NCI-H748 treated with DMSO at 0.1 percent for 48 hours (cell line): ENCODE measurements at regions not wholly inside any gene's neighbourhood (a gene's known extent, or its start where the extent isn't known, plus 50 kb on each side); places are given as distances from the start of the nearest gene placed in this dataset.
"Not testable (repeated sequence)": the region's sequence is repeated elsewhere in the genome, so short reads cannot be mapped to it uniquely, and the experiment has no call there.

ENCODE experiments used
- DNase-seq: peaks from one replicate; lab custom pipeline; 2025; lab: John Stamatoyannopoulos, UW

GRCh38 chr7:87007038-87007437, 52.4 kb downstream of the ELAPOR2 start:
- no peak for DNase-seq

GRCh38 chr7:87004956-87005355, 54.5 kb downstream of the ELAPOR2 start:
- no peak for DNase-seq

GRCh38 chr7:87003872-87004798, 55.3 kb downstream of the ELAPOR2 start:
- DNase-seq = peak; percentile 80

DNA sequence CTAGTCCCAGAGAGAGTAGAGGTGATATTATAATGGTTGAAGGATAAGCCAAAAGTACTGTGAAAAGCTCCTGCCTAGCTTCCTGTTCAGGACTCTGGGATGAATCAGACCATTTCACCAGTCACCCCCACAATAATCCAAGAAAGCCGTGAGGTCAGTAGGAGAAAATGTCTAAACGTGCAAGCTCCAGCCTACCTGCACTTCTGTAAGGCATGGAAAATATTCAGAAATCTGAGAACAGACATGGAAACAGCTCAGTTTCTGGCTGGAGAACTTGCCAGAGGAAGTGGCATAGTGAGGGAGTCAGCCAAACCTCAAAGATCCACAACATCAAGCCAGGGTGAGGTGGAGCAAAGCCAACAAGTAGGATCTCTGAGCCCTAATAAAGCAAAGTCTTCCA, 58.2 kb downstream of the ELAPOR2 start:
- no peak for DNase-seq

- no peak for DNase-seq
These were observed 59.1 kb downstream of the ELAPOR2 start for GRCh38 chr7:87000344-87000743.

GRCh38 chr7:86999750-87000149, 59.7 kb downstream of the ELAPOR2 start:
- no peak for DNase-seq

DNA sequence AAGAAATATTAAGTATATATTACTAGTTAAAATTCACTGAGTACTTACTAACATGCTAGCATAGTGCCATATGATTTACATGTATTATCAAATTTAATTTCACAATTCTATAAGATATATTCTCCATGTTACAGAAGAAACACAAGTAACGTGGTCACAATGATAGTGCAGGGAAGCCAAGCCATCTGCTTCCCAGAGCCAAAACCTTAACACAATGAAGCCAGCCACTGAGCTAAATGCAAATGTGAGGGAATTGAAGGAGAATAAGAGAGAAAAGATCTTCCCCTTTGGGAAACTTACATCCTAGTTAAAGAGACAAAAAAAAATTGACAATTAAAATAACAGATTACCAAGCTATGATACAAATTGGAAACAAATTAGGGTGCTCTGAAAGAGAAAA, 63.6 kb downstream of the ELAPOR2 start:
- no peak for DNase-seq

DNA sequence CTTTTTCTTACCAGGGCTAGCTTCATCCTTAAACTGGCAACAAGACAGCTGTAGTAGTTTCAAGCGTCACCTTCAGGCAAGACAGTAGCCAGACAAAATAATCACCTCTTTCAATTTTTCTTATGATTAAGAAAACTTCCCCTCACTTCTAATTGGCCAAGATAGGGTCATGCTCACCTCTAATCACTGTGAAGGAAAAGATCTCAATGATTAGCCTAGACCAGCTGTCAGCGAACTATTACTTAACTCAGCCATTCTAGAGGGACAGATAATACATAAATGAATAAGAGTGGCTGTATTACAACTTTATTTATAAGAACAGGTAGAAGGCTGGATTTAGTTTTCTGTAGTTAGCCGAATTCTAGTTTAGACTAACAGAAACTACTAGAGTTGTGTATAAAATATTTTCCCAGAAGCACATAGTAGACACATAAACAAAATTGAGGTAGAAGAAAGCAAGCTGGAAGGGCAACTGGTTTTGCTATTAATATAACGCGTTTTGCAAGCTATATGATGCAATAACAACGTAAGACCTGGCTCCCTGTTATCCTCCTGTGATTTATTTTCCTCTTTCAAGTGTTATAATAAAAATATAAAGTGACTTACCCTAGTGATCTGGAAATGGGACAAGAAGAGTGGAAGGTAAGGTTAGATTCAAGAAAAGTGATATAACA, 64.3 kb downstream of the ELAPOR2 start:
- no peak for DNase-seq

DNA sequence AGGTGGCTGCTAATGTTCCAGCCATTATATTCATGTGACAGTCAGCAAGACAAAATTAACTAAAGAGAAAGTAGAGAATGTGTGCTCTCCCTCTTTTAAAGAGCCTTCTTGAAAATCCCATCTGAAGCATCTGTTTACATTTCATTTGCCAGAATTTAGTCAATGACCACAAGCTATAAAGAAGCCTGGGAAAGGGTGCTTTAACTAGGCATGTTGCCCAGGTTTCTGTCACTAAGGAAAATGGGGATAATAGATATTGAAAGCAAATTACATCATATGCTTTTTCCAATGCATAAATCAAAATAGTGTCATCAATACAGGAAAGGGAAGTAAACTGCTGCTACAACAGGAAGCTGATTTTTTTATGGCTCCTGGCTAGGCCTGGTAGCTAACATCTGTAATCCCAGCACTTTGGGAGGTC, 67.7 kb downstream of the ELAPOR2 start:
- no peak for DNase-seq

DNA sequence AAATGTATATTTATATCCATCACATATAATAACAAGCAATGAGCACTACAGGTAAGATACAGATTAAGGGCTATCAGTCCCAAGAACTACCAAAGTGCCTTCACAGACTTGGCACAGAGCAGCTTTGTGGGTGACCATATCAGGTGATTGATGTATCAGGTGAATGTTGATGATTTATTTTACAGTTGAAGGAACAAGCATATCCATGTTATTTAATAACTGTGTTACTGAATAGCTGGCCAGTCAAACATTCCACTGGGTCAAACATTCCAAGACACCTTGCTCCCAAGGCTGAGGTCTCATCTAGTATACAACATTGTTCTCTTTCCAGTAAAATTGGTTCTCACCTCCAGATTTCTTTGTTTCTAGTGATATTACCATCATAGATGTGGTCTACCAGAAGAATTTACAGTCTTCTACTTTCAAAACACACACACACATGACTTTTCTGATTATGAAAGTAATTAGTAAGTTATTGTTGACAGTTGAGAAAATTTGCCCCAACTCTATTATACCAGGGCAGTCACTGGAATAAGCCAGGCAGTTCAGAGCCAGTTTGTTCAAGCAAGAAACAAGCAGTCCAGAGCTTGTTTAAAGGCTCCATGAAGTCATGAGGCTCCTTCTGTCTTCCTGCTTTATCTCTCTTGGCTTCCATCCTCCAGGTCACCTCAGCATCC, 68.2 kb downstream of the ELAPOR2 start:
- DNase-seq = no peak

- DNase-seq = no peak
These were observed 70.0 kb downstream of the ELAPOR2 start for GRCh38 chr7:86989407-86989806.

DNA sequence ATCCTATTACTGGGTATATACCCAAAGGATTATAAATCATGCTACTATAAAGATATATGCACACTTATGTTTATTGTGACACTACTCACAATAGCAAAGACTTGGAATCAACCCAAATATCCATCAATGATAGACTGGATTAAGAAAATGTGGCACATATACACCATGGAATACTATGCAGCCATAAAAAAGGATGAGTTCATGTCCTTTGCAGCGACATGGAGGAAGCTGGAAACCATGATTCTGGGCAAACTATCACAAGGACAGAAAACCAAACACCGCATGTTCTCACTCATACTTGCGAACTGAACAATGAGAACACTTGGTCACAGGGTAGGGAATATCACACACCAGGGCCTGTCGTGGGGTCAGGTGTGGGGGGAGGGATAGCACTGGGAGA, 71.6 kb downstream of the ELAPOR2 start:
- DNase-seq = not testable (repeated sequence)

GRCh38 chr7:86987358-86987757, 72.1 kb downstream of the ELAPOR2 start:
- not testable (repeated sequence) for DNase-seq

DNA sequence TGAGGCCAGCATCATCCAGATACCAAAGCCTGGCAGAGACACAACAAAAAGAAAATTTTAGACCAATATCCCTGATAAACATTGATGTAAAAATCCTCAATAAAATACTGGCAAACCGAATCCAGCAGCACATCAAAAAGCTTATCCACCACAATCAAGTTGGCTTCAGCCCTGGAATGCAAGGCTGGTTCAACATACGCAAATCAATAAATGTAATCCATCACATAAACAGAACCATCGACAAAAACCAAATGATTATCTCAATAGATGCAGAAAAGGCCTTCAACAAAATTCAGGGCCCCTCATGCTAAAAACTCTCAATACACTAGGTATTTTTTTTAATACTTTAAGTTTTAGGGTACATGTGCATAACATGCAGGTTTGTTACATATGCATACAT, 74.1 kb downstream of the ELAPOR2 start:
- not testable (repeated sequence) for DNase-seq

- not testable (repeated sequence) for DNase-seq
These were observed 75.8 kb downstream of the ELAPOR2 start for GRCh38 chr7:86983654-86984053.

- not testable (repeated sequence) for DNase-seq
These were observed 77.5 kb downstream of the ELAPOR2 start for GRCh38 chr7:86981937-86982336.

DNA sequence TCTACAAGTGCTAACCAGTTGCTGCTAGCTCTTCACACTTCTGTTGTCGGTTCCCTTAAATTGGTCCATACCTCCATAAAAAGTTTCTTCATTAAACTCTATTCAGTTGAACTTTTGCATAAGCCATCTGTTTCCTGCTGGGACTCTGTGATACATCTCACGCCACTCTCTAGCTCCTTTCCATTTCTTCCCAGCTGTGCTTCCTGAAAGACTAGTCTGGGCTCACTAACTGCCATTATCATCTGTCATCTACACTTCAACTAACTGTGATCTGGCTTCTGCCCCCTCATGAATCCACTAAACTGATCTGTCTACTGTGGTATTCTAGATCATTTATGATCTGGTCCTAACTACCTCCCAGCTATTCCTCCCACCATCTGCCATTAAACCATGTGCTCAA, 78.3 kb downstream of the ELAPOR2 start:
- no peak for DNase-seq

GRCh38 chr7:86980223-86980622, 79.2 kb downstream of the ELAPOR2 start:
- DNase-seq = no peak

DNA sequence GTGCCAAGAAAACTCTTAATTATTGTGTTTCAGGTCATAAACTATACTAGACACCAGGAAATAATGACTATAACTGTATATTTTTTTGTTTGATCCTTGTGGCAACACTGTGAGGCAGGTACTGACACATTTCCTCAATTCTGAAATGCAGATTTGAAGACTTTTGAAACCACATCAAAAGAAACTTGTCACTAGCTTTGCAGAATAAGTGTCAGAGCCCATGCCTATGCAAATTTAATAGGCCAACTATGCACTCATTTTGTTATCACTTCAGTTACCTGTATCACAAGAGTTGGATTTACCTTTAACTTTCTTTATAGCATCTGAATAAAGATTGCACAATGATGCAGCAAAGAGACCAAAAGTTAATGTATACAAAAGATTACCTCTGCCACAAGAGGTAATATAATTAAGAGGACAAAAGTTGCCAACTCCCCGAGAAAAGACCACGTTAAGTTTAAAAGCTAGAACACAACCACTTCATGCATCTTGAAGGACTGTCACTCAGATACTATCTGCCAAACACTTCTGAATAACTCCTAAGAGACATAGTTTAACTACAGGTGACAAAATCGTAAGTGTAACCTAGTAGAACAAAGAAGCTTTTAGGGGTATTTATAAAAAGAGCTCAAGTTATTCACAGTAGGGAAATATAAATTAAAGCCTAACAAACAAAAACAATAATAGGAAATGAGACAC, 80.5 kb downstream of the ELAPOR2 start:
- DNase-seq = no peak

GRCh38 chr7:86976958-86977357, 82.5 kb downstream of the ELAPOR2 start:
- DNase-seq = no peak

DNA sequence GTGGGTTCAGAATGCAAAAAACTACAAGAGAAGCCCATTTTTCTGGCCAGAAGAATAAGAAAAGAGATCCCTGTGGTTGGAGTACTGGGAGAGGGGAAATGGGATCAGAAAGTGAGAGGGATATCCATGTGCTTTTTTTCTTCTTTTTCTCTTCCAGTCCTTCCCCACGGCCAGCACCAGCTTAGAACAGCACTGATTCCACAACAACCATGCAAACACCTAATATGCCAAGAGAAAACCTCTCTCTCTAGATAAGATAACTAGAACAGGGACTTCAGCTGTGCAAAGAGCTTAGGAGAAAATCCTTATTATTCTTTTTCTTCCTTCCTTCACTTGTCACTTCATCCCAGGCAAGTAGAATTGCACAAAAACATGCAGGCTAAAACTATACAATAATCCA, 83.5 kb downstream of the ELAPOR2 start:
- no peak for DNase-seq

GRCh38 chr7:86975449-86975848, 84.0 kb downstream of the ELAPOR2 start:
- no peak for DNase-seq
